Dedifferentiated amniotic fluid mesenchymal stem cell (primary cell): ENCODE measurements at regions not wholly inside any gene's neighbourhood (a gene's known extent, or its start where the extent isn't known, plus 50 kb on each side); places are given as distances from the start of the nearest gene placed in this dataset.

ENCODE experiments used
- DNase-seq: peaks from one replicate; pipeline ENCODE4 v3.0.0-alpha.2; 2016; ENCODE audit errors: extremely low spot score

DNA sequence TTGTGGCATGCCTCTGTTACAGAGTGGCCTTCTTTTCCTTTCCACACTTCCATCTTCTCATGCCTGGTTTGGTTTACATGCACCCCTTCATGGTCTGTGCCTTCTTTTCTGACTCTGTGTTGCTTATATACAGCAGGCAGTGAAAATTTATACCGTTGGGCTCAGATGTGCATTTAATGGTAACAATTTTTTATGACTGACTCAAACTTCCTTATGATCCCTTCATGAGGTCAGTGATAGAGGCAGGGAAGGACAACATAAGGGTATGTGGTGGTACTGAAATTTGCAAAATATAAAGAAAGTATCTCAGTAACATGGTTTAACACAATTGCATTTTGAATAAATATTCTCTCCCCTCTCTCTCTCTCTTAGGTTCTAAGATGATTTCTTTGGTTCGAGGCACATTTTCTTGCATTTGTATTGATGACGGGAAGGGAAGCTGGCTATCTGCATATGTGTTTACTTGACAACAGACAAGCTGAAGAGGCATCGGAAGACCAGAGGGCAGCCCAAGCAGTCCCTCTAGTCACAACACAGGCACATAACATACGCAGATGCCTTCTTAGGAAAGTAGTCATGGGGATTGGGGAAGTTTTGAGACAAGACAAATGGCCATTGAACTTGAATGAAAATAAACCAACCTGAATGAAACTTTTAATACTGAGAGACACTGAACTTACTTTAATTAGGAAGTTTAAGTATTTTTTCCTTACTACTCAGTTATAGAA lies 163.3 kb upstream of the LEF1 start:
- DNase-seq: no peak

DNA sequence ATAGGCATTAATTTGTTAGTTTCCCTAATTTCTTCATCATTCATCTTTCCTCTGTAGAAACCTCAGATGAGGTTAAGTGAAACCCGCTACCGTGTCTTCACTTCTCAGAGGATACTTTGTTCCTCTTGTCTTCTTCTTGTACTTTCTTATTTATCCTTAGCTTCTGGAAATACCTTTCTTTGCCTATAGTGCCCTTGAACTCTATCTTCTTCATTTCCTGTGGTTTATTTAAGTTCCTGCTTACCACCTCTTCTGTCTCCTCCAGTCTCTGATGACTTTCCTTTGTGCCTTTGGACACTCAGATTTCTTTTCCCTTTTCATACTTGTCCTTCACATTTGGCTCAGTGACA lies 159.6 kb upstream of the LEF1 start:
- DNase-seq: no peak

DNA sequence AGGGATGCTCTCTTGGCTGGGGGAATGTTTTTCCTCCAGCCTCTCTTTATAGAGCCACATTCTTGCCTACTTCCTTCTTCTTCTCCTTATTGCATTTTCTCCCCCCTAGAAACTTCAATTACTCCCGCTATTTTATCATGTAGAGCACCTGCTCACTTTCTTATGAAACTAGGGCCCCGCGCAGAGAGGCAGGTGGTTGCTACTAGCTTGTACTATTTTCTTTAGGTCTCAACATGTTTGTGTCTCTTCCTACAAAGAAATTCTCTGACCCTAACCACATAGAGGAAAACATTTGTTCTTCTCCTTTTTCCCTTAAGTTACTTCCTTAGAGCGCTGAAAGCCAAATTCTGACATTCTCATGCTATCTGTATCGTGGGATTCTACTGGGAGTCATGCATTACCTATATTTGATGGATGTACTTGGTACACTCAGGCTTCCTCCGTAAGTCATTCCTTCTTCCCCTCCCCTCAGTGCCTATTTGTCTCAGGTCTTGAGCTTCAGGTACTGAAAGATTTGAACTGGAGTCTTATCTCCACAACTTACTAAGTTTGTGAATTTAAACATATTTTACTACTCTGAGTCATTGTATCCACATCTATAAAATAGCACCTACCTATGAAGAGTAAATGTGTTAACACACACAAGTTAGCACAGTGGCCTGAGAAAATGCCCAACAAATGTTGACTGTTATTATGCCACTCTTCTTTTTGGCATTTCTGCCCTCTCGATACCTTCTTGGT lies 159.1 kb upstream of the LEF1 start:
- DNase-seq: no peak

DNA sequence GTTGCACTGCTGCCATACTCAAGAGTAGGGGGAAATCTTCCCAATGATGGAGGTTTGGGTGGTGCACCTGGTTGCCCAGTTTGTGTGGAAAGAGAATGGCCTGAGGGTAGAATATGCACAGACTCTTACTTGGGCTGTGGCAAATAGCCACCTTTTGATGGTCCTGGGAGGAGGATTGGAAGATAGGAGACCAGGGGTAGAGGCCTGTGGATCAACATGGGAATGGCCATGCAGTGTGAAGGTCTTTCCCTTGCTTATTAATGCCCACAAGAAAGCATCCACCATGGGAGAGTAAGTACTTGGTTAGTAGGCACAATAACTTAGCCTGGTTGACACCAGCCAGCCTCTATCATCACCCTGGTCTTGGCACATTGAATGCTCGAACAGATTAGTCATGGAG lies 156.8 kb upstream of the LEF1 start:
- no peak for DNase-seq

DNA sequence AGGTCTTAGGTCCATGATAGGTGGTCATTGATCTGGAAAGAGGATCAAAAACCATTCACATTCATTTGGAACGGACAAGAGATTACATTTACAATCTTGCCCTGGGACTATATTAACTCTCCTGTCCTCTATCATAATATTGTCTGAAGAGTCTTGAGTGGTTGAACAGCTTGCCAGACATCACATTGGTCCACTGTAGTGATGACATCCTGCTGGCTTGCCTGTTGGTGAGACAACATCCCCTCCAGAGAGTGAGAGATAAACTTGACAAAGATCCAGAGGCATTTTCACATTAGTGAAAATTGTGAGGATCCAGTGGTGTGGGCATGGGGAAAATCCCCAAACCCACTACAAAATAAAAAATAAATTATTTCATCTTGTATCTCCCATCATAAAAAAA lies 155.7 kb upstream of the LEF1 start:
- no peak for DNase-seq

DNA sequence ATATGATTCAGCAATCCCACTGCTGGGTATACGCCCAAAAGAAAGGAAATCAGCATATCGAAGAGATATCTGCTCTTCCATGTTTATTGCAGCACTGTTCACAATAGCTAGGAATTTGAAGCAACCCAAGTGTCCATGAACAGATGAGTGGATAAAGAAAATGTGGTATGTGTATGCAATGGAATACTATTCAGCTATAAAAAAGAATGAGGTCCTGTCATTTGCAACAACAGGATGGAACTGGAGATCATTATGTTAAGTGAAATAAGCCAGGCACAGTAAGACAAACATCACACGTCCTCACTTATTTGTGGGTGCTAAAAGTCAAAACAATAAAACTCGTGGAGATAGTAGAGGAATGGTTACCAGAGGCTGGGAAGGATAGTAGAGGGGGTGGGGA lies 153.8 kb upstream of the LEF1 start:
- no peak for DNase-seq

DNA sequence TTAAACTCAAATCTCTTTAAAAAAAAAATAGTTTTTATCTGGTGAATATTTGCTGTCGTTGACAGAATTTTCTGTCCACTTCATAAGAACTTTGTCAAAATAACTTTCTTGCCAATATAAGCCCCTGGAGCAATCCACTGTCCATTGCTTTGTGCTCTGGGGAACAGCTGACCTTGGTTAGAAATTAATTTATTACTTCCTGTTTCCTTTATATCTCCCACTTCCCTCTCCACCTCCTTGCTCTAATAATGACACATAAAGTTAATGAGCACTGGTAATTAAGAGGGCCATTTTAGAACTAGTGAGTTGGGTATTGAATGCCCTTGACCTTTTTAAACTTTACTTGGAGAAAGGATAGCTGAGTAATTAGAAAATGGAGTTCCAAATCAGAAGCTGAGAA lies 151.3 kb upstream of the LEF1 start:
- no peak for DNase-seq

DNA sequence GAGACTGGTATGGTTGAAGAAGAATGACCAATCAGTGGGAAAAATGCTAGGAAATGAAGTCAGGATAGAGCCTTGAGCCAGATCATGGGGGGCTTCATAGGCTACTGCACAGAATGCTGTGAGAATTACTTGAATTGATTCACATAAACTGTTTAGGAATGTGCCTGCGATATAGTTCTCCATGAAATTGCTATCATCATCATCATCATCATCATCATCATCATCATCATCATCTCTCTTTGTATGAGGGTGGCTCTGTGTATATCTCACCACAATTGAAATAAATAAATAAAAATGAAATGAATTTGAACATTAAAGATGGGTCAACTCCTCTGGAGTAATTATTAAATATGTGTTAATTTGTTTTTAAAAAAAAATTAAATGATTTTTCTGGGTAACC lies 148.6 kb upstream of the LEF1 start:
- DNase-seq: no peak

DNA sequence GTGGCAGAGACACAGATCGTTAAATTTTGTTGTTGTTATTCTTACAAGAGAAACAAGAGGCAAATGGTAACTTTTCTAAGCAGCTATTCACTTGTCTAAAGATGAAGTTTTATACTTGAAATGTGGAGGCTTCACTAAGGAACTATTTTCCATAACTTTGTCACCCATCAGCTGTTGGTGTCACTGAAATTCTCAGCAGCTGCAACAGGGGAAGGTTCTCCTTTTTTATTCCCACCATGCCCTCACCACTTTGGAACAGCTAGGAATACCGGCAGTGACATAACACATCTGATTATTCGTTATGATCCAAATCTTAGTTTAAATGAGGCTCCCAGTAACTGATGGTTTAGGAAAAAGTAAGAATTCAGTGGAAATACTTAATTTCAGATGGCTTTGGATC lies 147.0 kb upstream of the LEF1 start:
- DNase-seq: no peak

DNA sequence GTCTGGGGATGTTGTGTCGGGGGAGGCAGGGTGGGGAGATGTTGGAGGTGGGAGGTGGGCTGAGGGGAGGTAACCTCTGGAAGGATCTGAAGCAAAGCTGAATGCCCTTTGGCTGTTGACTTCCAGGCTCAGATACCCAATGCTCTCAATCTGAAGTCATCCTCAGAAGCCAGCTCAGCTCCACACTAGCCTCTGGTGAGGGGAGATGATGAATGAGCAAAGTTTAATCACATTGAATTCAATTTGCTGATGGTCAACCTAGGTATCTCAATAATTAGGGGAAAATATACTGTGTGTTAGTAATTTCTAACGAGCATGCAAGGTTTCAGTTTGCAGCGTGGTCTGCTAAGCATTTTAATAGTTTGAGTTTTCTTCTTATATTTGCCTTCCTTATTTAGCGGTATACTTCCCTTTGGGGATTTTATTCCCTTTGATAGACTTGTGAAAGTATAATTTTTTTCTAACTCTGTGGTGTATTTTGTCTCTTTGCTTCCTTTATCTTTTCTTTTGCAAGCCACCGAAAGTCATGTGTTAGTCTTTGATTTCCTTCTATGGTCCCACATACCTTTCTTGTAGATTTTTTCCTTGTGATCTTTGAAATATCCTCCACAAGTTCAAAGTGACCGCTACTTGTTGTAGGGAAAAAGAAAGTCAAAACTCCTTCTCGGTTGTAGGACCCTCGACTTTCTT lies 146.3 kb upstream of the LEF1 start:
- DNase-seq: no peak

DNA sequence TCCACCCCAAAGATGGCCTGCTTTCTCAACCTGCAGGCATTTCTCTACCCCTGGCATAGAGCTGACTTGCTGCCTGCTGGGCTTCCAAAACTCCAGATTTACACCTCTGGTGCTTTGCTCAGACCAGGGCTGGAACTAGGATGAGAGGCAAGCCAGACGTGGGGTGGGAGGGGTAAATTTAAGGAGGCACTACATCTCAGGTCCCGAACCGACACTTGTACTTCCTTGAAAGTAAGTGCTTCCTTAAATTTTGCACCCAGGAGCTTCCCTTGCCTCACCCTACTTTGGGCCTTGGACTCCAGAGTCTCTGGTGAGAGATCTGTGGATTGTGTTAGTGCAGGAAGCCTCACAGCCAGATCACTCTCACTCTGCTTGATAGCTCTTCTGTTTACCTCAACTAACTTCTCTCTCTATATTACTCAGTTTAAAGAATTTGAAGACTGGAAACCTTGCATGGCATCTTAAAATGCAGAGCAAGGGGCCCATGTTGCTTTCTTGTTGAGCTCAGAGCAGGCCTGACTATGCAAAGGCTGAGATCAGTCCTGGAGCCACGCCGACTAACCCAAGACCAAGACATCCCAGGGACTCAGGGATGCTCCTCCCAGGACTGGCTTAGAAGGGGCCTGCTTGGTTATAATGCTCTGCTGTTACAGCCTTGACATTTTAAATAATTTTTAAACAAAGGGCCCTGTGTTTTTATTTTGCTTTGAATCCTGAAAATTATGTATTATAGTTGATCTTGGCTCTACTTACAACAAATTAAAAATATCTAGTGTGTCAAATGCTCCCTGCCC lies 145.0 kb upstream of the LEF1 start:
- no peak for DNase-seq

DNA sequence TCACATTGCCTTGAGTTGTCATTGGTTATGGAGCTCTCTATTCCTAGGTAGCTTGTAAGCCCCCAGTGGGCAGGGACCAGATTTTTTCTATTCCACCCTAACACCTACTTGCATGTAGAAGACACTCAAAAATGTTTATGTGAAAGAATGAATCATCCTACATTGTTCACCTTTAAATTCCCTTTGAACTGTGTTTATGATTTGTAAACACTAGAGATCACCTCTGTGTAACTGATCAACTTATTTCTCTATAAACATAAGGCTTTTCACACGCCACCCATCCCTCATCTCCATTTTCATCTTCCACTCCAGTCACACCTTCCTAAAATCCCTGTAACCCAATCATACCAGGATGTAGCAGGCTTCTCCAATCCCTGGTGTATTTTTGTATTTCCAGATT lies 142.6 kb upstream of the LEF1 start:
- no peak for DNase-seq

DNA sequence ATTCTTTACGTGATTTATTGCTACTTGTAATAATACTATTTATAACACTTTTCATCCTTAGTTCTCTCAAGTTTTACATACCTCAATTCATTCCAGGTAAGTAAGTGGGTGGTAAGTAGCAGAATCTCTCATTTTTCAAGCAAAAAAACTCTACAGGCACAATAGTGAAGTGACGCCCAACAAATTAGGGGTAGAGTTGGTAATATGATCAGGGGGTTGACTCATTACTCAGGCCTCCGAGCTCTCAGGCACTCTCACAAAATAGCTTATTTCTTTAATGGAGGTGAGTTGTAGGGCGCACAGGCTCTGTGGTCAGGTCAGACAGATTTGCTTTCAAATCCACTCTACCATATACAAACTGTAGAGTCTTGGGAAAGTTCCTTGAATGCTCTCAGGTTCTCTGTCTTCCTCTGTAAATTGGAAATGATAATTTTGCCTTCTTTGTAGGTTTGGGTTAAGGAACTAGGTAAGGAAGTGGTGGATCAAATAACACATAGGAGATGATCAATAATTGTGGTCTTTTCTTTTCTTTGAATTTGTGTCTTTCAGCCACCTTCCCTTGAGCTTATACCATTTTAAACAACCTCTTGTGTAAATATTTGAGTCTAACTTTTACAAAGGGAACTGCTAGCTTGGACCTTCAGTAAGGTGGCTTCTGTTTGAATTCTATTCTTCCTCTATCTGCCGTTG lies 134.9 kb upstream of the LEF1 start:
- DNase-seq: no peak

DNA sequence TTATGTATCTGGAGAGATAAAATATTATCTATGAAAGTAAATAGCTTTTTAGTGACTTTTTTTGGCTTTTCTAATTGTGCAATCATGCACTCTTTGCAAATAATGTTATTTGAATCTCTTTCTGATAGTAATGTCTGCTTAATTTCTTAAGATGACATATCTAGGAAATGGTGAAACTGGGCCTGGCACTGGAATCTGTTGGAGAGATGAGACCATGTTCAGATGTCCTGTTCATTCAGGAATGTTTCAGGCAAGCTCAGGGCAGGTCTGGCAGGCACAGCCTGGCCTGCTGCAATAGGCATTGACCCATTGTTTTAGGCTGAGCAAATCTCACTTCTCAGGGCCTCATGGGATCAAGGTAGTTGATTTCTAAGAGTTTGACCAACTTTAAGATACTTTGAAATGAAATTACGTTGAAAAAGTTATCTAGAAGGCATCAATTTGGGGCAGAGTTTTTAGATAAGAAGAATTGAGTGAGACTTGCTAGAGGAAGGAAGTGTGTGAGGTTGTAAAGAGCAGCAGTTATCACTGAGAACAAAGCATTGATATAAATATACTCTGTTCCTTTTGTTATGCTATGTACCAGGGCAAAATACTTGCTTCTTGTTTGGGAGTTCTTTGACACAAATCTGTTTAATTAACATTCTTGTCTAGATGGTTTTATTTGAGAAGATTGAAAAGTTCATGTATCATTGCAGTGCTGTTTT lies 133.0 kb upstream of the LEF1 start:
- no peak for DNase-seq

DNA sequence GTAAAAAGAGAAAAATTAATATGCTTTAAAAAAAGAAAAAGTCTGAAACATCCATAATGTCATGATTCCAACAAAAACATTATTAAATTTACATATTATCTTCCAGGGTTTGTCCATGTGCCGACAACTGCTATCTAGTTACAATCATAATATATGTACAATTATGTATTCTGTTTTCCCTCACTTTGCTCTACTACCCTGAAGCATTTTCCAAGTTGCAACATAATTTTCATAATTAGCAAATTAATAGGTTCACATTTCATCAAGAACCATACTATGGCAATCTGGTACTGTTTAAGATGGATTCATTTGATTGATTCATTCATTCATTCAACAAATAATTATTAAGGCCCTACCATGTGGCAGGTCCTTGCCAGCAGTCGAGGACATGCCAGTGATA lies 128.9 kb upstream of the LEF1 start:
- no peak for DNase-seq

DNA sequence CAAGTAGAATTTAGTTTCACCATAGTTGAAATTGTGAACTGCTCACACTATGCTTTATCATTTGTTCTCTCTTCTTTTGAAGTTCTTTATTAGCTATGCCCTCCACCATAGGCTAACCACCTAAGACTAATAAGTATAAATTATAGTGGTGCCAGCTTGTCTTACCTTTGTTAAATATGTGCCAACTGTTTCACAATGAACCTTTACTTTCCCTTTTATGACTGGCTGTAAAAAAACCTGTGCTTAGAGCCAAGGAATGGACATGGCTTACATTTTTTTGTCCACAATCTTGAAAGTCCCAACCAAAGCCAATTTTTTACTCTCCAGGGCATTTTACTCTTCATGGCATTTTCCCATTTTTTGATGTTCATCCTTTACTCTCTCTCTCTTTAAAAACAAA lies 123.5 kb upstream of the LEF1 start:
- no peak for DNase-seq

DNA sequence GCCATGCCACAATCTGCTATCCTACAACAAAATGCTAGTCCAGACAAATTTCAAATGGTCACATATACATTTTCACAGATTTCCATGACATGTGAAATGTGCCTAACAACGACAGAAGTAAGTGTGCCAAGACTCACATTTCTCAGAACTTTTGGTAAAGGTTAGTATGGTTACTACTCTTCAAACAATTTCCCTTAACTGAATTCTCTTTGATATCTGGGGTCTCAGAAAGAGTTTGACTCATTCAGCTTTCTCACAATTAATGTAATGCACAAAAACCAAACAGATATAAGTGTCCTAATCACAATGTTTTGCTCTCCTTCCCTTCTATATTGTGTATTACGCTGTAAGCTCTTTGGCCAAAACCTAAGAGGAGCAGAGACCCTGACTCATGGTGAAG lies 122.4 kb upstream of the LEF1 start:
- DNase-seq: no peak

DNA sequence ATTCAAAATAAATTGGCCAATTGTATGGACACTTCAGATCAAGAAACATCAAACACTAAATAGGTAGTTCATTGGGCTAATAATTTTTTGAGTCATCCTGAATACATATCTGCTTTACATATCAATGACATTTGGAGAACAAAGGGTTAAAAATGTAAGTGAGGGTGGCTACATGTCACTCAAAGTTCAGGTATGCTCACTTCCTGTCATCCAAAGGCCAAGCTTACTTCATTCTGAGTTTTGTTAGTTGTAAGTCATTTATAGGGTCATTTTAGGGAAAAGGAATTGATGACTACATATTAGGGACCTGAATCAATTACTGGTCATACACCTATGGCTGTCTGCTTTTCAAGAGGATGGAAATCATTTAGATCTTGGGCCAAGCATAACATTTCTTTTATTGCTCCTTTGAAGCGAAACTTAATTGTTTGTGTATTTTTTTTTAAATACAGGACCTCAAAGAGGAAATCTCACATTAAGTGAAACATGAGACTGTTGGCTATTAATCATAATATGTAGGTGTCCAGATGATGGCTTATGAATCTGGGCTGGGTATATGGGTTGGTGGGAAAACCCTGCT lies 119.2 kb upstream of the LEF1 start:
- DNase-seq: no peak

DNA sequence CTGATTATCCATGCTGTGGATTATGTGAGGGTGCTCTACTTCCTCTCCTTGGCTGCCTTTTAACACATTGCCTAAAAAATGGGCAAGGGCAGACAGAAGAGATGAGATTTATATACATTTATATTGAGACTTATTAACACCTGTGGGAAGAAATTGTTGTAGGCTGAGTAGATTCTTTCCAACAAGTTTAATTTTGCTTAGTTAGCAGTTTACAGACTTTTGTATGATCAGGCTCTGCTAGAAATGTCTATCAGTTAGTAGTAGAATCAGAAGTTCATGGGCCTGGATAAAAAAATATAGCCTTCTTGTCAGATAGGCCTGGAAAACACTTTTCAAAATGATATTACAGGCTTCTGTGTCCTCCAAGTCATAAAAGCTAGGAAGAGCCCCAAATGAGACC lies 111.3 kb upstream of the LEF1 start:
- no peak for DNase-seq

DNA sequence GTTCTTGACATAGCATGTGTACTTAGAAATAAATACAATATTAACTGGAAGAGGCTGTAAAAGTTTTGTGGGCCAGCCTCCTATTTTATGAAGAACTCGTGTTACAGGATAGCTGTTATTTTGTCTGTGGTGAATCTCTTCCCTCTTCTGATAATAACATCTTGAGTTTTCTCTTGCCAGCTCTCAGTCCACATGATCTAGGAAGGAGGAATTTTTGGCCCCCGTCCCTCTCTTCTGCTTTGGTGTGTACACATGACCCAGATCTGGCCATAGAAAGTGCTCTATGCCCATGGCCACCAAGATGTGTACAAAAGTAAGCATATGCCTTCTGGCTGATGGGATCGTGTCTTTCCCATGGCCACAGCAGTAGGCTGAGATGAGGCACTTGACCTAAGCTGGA lies 108.0 kb upstream of the LEF1 start:
- no peak for DNase-seq

DNA sequence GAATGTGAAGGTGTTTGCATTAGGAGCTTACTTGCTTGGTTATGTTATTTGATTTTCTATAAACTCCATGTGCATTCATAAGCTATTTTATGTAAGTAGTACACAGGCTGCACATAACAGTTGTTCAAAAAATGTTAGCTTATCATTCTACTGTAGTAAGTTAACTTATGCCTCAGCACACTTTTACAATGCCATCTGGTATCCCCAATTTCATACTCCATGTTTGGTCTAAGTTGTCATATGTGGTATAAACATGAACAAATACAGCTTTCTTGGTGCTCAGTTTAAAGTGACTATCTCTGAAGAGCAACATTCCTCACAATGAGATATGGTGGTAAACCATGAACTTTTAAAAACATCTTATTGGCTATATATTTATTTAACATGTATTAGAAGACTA lies 104.3 kb upstream of the LEF1 start:
- DNase-seq: no peak
